HG02970 (cell line): ENCODE measurements at regions not wholly inside any gene's neighbourhood (a gene's known extent, or its start where the extent isn't known, plus 50 kb on each side); places are given as distances from the start of the nearest gene placed in this dataset.
"Not testable (repeated sequence)": the region's sequence is repeated elsewhere in the genome, so short reads cannot be mapped to it uniquely, and the experiment has no call there.

ENCODE experiments used
- ATAC-seq: cut with Tn5 transposase; IDR thresholded peaks from one replicate; pipeline ENCODE4 v1.9.1; 2021; ENCODE audit warnings: mild to moderate bottlenecking, moderate library complexity, moderate number of reproducible peaks; ENCODE audit not compliant: unreplicated experiment, low FRiP score

DNA sequence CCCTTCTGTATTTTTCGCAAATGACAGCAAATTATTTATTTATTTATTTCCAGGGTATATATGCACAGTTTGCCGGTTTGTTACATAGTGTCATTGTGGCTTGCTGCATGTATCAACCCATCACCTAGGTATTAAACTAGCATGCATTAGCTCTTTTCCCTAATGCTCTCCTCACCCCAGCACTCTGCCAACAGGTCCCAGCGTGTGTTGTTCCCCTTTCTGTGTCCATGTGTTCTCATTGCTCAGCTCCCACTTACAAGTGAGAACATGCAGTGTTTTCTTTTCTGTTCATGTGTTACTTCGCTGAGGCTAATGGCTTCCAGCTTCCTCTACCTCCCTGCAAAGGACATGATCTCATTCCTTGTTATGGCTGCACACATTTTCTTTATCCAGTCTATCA lies 592.3 kb downstream of the TRIB2 start:
- ATAC-seq, result no peak

DNA sequence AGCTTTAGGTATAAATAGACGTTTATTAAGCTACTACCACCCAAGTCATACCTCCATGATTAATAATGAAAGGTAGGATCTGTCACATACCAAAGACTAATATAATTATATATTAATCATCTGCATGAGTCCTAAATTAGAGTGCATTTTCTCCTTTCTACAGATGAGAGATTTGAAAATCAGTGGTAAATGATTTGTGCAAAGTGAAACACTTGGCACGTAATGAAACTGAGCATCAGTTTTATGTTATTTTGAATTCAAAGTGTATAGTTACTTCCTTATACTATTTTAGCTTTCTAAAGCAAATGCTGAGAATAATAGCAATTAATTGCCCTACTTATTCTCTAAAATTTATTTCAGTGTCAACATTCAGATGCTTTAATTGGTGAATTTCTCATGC lies 615.3 kb downstream of the TRIB2 start:
- ATAC-seq, result no peak

DNA sequence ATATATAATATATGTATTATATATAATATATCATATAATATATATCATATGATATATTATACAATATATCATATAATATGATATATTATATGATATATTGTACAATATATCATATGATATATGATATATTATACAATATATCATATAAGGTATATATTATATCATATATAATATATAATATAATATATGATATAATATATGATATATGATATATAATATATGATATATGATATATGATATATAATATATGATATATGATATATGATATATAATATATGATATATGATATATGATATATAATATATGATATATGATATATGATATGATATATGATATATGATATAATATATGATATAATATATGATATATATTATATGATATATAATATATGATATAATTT lies 617.3 kb downstream of the TRIB2 start:
- not testable (repeated sequence) for ATAC-seq

DNA sequence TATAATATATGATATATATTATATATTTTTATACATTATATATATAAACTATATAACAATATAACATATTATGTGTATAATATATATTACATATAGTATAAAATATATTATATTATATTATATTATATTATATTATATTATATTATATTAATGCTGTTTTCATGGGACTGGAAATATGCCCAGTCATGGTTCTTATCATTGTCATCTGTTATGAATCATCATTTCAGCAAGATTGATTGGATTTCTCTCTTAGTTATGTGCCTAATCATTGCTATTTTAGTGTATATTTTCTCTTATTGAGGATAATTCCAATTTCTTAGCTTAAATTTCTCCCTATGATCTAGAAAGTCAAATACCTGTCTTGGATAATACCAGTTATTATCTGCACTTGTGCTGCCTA lies 617.8 kb downstream of the TRIB2 start:
- no peak for ATAC-seq

DNA sequence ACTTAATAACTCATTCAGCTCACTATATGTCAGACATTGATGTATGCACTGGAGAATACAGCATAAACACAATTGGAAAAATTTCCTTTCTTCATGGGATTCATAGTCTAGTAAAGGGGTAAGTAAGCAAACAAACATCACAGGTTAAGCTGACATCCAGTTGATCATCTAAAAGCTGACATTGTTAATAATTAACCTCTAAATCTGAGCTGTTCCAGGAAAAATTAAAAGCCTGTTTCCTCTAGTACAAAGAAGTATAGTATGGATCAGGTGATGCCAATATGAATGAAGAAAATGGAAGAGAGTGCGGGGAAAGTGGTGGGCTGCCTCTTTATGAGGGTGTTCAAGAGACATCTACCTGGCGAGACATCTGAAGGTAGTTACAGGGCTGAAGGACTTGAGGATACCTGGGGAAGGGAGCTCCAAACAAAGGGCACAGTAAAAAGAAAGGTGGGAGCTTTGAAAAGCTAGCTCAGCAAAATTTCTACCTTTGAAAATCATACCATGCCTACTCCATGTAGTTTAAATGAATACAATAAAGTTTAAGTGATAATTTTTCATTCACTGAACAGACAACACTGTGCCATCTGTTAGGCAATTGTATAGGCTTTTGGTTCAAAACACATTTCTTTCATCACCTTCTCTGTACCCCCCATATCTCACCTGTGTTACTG lies 619.3 kb downstream of the TRIB2 start:
- no peak for ATAC-seq

DNA sequence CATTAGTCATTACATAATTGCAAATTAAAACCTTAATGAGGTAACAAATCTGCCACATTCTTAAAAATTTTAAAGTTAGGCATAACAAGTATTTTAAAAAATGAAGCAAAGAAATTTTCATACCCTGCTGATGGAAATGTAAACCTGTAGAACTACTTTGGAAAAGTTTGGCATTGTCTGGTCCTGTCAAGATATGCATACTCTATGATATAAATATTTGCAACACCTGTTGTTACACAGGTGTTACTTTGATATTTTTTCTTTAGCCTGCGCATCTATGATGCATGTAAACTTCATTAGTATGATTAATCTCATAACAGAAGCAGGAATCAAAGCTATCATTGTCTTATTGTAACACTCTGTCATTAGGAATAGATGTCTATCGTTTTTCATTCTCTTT lies 634.3 kb downstream of the TRIB2 start:
- no peak for ATAC-seq

DNA sequence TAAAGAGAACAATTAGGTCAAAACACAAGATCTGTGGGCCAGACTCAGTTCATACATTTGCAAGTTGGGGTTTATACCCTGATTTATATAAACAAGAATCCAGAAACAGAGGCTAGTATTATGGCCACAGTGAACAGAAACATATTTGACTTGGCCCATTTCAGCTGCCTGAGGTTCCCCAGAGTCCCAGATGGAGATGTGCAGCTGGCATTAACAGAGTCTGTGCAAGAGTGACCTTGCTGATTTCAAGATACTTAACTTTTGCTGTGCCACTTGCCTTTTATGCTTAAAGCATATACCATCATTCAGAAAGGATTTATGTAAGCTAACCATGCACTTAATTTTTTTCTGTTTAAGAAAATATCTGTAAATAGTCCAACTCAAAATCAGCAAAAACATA lies 636.3 kb downstream of the TRIB2 start:
- no peak for ATAC-seq

DNA sequence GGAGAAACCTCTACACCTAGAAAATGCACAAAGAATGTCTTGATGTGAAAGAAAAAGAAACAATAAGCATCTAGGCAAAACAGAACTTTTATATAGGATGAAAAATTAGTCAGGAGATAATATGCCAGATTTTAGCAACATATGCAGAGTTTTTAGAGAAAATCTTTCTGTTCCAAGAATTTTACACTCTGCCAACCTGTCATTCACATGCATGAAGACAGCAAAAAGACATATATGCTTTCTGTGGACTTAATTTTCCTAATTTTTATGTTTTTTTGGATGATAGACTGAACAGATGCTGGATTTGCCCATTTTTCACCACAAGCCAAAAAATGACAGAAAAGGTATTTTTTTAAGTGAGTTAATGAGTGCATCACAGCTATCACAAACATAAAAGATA lies 637.3 kb downstream of the TRIB2 start:
- ATAC-seq, result no peak

DNA sequence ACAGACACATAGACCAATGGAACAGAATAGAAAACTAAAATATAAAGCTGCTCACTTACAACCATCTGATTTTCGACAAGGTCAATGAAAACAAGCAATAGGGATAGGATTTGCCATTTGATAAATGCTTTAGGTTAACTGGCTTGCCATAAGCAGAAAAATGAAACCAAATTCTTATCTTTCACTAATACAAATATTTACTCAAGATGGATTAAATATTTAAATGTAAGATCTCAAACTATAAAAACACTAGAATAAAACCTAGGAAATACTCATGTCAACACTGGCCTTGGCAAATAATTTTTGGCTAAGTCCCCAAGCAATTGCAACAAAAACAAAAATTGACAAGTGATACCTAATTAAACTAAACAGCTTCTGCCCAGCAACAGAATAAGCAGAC lies 665.2 kb downstream of the TRIB2 start:
- ATAC-seq, result not testable (repeated sequence)

DNA sequence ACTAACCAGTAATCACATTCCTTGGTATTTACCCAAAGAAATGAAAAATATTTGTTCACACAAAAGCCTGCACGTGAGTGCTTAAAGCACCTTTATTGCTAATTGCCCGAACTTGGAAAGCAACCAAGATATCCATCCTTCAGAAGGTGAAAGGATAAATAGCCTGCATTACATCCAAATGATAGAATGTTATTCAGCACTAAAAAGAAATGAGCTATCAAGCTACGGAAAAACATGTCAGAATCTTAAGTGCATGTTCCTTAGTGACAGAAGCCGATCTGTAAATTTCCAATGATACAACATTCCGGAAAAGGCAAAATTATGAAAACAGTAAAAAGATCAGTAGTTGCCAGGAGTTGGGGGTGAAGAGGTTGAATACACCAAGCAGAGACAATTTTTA lies 672.4 kb downstream of the TRIB2 start:
- not testable (repeated sequence) for ATAC-seq

DNA sequence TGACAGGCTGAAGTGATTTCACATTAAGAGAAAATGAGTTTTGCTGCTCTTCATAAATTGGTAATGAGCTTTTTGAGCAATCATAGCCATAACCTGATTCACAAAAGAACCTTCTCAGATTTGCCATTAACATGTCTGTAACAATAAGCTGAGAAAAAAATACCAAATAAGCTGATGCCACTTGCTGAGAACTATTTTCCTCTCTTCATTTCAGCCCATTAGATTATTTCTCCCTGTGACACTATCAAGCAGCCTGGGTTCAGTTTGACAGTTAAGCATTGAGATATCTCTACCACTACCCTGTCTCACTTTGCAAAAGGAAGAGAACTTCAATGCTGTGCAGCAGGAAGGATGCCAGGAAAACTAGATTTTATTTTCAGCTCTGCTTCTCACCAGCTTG lies 673.9 kb downstream of the TRIB2 start:
- no peak for ATAC-seq

DNA sequence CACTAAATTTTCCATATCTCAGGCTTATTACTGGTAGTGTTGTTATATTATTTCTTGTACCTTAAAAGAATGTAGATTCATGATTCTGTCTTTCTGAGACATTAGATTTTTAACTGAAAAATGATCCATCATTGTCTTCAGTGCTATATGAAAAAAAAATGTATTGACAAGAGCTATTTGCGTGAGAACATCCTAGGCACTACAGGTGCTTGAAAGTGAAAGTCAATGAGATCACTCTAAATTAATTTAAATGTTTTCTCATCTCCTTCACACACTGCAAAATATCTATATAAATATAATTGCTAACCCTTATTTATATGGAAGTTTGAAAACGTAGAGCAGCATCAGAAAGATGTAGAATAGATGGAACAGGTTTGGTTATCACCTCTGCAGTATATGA lies 684.6 kb downstream of the TRIB2 start:
- no peak for ATAC-seq

DNA sequence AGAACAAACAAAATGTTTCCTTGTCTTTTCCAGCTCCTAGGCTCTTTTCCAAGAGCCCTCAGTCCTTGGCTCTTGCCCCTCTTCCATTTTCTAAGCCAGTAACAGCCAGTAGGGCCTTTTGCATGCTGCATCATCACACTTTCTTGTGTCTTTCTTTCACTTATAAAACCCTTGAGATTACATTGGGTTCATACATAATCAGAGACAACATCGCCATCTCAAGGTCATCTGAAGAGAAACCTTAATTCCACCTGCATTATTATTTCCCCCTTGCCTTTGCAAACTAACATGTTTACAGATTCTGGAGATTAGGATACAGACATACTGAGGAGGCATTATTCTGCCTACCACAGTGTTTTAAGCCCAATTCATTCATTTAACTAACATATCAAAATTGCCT lies 697.3 kb downstream of the TRIB2 start:
- ATAC-seq, result no peak

DNA sequence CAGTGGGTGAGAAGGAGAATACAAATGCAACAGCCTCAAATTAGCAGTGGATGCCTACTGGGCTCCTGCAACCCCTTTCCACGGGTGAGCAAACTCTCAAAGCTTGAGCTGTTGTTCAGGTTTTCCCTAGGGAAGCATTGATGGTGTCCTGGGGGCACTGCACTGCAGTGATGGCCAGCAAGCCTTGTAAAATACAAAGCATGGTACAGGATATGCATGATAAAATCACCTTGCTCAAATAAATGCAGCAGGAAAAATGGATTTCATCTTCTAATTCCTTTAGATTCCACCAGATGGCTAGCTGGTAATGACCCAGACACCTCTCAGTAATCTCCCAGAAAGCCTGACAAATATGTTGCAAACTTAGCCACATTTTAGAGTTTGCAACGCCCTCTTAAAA lies 698.2 kb downstream of the TRIB2 start:
- no peak for ATAC-seq

DNA sequence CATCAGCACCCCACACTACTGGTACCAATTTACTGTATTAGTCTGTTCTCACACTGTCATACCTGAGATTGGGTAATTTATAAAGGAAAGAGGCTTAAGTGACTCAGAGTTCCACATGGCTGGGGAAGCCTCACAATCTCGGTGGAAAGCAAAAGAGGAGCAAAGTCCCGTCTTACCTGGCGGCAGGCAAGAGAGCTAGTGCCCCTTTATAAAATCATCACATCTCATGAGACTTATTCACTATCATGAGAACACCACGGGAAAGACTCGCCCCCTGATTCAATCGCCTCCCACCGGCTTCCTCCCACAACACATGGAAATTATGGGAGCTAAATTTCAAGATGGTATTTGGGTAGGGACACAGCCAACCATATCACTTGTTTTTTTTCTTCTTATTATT lies 717.2 kb downstream of the TRIB2 start:
- no peak for ATAC-seq

DNA sequence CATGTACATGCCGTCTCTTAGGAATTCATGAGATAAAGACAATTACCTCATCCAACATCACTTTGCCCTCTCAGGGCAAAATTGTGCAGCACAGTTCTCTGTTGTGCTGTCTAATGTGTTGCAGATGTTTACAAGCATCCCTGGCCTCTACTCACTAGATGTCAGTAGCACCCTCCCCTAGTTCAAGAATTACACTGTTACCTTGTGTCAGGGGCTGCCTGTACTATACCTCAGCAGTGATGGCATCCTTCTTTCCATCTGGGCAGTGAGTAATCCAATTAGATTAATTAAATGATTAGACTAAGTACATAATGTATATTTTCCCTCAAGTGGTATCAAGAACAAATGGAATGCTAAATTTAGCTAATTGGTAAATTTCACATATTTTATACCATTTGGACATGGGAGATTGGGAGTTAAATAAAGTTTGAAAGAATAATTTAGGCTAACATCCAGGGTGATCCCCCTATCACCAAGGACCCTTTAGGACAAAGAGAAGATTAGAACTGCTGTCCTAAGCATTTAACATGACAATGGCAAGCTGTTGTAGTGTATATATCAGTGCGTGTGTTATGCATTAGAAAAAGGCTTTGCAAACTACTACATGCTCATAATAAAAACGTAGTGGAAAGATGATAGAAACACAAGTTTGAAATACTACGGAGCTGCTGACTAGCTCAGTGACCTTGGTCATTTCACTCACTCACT lies 727.0 kb downstream of the TRIB2 start:
- ATAC-seq, result not testable (repeated sequence)

DNA sequence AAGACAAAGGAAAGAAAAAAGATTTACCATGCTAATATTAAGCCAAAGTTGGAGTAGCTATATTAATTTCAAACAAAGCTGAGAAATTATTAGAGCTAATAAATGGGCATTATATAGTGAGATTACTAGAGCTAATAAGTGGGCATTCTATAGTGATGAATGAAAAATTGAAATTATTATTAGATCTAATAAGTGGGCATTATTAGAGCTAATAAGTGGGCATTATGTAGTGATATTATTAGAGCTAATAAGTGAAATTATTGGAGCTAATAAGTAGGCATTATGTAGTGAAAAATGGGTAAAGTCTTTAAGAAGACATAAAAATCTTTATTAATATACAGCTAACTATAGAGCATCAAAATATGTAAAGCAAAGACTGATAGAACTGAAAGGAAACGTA lies 745.7 kb downstream of the TRIB2 start:
- no peak for ATAC-seq

DNA sequence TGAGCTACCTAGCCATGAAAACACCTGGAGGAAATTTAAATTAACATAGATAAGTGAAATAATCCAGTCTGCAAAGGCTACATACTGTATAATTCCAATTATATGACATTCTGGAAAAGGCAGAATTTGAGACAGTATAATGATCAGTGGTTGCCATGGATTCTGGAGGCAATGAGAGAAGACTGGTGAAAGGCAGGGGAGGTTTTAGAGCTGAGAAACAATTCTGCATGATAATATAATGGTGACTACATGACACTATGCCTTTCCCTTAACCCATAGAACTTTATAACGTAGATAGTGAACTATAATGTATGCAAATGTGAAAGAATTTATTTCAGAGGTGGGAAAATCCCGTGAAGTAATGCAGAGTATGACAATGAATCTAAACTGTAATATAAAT lies 749.3 kb downstream of the TRIB2 start:
- ATAC-seq, result no peak

DNA sequence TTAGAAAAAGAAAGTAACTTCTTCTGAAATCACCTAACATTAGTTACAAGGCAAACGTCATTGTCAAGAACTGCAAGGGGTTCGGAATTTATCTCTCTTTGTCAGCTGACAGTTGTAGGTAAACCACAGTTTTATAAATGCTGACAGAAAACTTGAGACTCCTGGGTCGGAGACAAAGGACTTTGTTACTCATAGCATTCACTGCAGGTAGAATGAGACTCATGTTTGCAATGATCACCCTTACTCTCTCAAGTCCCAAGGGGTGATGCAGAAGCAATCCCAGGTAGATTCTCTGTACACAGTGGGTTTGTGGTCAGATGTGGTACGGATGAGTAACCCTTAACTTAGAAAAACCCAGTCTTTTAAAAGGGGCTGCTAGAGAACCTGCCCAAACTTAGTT lies 757.8 kb downstream of the TRIB2 start:
- ATAC-seq, result no peak

DNA sequence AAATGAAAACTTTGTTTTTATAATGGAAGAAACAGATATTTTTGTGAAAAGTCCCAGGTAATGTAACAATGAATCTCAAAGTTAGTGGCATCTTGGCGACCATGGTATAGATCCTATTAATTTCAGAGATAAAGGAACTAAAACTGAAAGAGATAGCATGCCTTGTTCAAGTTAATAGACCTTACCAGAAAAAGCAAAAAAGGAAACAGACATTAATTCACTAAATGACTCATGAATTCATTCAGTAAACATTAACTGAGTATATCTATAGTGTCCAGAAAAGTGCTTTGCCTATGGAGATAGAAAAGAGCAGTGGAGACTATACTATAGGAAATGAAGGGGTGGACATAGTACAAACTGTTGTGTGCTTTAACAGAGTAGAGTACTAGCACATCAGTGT lies 763.3 kb downstream of the TRIB2 start:
- ATAC-seq, result no peak

DNA sequence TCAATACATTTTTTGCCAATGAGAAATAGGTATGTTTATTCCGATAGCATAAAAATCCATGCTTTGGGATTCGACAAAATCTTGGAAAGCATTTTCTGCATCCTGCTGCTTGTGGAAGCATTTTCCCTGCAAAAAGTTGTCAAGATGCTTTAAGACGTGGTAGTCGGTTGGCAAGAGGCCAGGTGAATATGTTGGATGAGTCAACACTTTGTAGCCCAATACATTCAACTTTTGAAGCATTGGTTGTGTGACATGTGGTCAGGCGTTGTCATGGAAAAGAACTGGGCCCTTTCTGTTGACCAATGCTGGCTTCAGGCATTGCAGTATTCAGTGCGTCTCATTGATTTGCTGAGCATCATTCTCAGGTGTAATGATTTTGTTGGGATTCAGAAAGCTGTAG lies 764.5 kb downstream of the TRIB2 start:
- no peak for ATAC-seq

DNA sequence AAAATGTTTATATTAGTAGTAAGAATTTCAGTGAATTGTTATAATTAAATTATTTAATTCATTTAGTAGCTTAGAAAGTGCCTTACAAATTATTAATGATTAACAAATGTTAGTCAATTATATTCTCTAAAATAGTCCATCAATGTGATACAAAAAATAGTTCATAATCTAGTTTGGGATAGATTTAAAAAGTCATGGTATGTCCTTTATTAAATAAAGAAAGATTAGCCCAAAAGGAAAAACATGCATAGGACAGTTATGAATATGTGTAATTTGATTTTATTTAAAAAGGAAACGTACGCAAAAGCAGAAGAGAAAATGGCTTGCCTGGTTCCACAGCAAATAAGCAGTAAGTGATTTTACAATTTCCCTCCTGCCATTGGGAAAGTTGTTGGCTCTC lies 768.5 kb downstream of the TRIB2 start:
- ATAC-seq, result no peak
